ENCODE measurements at regions not wholly inside any gene's neighbourhood (a gene's known extent, or its start where the extent isn't known, plus 50 kb on each side); places are given as distances from the start of the nearest gene placed in this dataset.

DNA sequence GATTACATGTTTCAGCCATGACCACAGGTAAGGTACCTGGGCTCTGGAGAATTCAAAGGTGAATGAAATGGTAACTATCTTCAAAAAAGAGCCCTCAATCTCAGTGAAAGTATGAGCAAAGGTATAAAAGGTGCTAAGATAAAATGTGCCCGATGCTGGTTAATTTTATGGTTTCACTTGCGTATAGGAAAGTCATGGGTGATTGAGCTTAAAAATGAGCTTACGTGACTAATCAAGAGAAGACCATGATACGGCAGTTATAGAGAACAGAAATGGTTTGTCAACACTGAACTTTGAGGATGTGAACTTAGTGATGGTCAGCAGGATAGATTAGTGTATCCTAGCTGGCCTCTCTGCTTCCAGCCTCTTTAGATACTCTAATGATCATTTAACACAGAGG is 320.1 kb downstream of the DEPDC1B start:
- no peaks in the 10 kb centered on the region for H3K27me3 ChIP-seq

DNA sequence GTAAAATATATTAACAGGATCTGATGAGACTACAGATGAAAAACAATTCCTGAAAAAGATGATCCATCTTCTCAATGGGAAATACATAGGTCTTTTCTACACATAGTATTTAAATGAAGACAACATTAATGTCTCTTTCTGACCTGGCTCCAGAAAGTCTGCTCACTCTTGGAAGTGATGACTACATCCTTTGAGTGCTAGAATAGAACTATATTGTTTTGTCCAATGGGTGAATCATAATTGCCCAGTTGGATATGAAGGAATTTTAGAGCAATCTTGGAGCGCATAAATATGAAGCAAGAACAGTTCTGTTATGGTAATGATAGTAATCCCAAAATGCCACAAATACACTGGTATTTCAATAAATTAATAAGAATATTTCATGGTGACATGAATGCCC is 322.1 kb downstream of the DEPDC1B start:
- TF ChIP-seq, protein P1, sequence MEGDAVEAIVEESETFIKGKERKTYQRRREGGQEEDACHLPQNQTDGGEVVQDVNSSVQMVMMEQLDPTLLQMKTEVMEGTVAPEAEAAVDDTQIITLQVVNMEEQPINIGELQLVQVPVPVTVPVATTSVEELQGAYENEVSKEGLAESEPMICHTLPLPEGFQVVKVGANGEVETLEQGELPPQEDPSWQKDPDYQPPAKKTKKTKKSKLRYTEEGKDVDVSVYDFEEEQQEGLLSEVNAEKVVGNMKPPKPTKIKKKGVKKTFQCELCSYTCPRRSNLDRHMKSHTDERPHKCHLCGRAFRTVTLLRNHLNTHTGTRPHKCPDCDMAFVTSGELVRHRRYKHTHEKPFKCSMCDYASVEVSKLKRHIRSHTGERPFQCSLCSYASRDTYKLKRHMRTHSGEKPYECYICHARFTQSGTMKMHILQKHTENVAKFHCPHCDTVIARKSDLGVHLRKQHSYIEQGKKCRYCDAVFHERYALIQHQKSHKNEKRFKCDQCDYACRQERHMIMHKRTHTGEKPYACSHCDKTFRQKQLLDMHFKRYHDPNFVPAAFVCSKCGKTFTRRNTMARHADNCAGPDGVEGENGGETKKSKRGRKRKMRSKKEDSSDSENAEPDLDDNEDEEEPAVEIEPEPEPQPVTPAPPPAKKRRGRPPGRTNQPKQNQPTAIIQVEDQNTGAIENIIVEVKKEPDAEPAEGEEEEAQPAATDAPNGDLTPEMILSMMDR (IDR thresholded peaks at IDR 0.05; ENCODE audit: low read depth, low read length), result no peak
- H3K9me3 ChIP-seq (ENCODE audit: low read depth), result no peaks in the 10 kb centered on the region
- H3K4me3 ChIP-seq, result no peak overlapping the region
- no peaks in the 10 kb centered on the region for H3K27me3 ChIP-seq
- no peaks in the 10 kb centered on the region for H3K4me1 ChIP-seq (ENCODE audit: low read depth)
- no peak for DNase-seq (ENCODE audit: low read depth in 1 of 2, low spot score in 1 of 2)
- H3K27ac ChIP-seq, result no peak overlapping the region
- no peaks in the 10 kb centered on the region for H3K36me3 ChIP-seq

More for the DNA sequence above, 320.1 kb downstream of the DEPDC1B start:
- no peak overlapping the region for H3K4me3 ChIP-seq
- TF ChIP-seq, protein P1 (IDR thresholded peaks at IDR 0.05; ENCODE audit: low read depth, low read length), result no peak
- no peaks in the 10 kb centered on the region for H3K36me3 ChIP-seq
- no peaks in the 10 kb centered on the region for H3K9me3 ChIP-seq (ENCODE audit: low read depth)
- H3K27ac ChIP-seq, result no peak overlapping the region
- DNase-seq (ENCODE audit: low read depth in 1 of 2, low spot score in 1 of 2), result no peak
- H3K4me1 ChIP-seq (ENCODE audit: low read depth), result no peaks in the 10 kb centered on the region

DNA sequence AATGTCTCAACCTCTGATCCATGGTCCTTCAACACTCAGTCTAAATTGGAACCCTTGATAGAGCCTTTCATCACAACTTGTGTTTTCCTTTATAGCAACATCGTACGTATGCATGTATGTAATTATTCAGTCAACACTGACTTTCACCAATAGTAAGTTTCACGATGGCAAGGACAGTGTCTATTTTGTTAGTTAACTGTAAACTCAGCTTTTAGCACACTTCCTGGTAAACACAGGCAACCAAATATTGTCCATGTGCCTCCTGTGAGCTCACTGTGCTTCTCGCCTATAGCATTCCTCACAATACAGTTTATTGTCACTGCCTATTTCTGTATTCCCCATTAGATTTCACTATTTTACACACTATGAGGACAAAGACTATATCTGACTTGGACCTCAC is 323.1 kb downstream of the DEPDC1B start:
- Histone ChIP-seq H3K36me3 (no peaks in the 10 kb centered on the region), H3K27me3 (no peaks in the 10 kb centered on the region), H3K4me1 (ENCODE audit: low read depth) (no peaks in the 10 kb centered on the region), H3K9me3 (ENCODE audit: low read depth) (no peaks in the 10 kb centered on the region), H3K4me3 (no peak overlapping the region), H3K27ac (no peak overlapping the region)
- TF ChIP-seq, protein P1 (IDR thresholded peaks at IDR 0.05; ENCODE audit: low read depth, low read length), result no peak
- no peak for DNase-seq (ENCODE audit: low read depth in 1 of 2, low spot score in 1 of 2)

DNA sequence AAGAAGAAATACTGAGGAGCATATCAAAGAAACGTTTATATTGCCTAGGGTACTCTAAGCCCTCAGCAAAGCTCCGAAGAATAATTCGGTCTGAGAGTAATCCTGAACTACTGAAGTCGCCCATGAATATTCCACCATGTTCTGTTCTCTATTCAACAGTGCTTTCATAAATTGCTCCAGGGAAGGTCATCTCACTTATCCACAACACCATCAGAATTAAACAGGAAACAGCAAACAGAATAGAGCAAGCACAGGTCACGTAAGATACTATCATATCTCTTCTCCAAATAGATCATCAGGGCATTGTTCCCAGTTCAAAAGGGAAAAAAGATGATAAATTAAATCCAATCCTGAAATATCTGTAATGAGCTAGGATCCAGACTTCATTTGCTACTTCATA is 325.6 kb downstream of the DEPDC1B start:
- Histone ChIP-seq H3K9me3 (ENCODE audit: low read depth) (no peaks in the 10 kb centered on the region), H3K27me3 (no peaks in the 10 kb centered on the region), H3K4me3 (no peak overlapping the region), H3K36me3 (no peaks in the 10 kb centered on the region), H3K27ac (no peak overlapping the region), H3K4me1 (ENCODE audit: low read depth) (no peaks in the 10 kb centered on the region)
- TF ChIP-seq, protein P1 (IDR thresholded peaks at IDR 0.05; ENCODE audit: low read depth, low read length), result no peak
- no peak for DNase-seq (ENCODE audit: low read depth in 1 of 2, low spot score in 1 of 2)

DNA sequence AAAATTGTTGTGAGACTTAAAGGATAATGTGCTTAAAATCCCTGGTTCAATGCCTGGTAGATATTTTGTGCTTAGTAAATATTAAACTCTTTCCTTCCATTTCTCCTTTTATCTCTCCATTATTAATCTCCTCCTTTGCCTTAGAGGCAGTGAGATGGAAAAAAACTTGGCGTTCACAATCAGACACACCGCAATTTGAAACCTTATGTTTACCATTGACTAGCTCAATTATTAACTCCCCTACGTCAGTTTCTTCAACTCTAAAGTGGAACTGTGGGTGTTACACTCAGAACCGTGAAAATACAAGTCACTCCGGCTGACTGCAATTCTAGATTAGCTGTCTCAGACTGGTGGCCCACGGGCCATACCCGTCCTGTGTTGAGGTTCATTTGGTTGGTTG is 327.2 kb downstream of the DEPDC1B start:
- Histone ChIP-seq H3K27ac (no peak overlapping the region), H3K4me3 (no peak overlapping the region), H3K36me3 (no peaks in the 10 kb centered on the region), H3K4me1 (ENCODE audit: low read depth) (no peaks in the 10 kb centered on the region), H3K27me3 (no peaks in the 10 kb centered on the region), H3K9me3 (ENCODE audit: low read depth) (no peaks in the 10 kb centered on the region)
- no peak for DNase-seq (ENCODE audit: low read depth in 1 of 2, low spot score in 1 of 2)
- TF ChIP-seq, protein P1 (IDR thresholded peaks at IDR 0.05; ENCODE audit: low read depth, low read length), result no peak

DNA sequence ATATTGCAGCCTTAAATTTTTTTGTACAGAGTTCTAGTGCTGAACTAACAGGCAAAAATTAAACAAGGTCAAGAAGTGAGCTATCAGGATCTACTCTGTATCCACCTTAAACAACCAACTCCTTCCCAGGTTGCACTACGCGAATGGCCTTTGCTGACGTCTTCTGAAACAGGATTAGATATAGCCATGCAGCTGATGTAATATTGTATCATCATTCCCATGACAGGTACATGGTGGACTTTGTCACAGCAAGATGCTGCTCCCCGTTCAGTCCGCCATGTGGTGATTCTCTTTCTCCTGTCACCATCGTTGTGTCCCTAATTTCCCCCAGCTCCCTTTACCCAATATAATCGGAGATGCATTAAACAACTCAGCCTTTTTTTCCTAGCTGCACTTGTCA is 328.9 kb downstream of the DEPDC1B start:
- no peak for DNase-seq (ENCODE audit: low read depth in 1 of 2, low spot score in 1 of 2)
- no peaks in the 10 kb centered on the region for H3K36me3 ChIP-seq
- H3K4me1 ChIP-seq (ENCODE audit: low read depth), result no peaks in the 10 kb centered on the region
- TF ChIP-seq, protein P1 (IDR thresholded peaks at IDR 0.05; ENCODE audit: low read depth, low read length), result no peak
- no peaks in the 10 kb centered on the region for H3K9me3 ChIP-seq (ENCODE audit: low read depth)
- H3K4me3 ChIP-seq, result no peak overlapping the region
- no peaks in the 10 kb centered on the region for H3K27me3 ChIP-seq
- no peak overlapping the region for H3K27ac ChIP-seq

All from cardiac muscle cell (in vitro differentiated cells and primary cell).